HG03565 (cell line): ENCODE measurements at regions not wholly inside any gene's neighbourhood (a gene's known extent, or its start where the extent isn't known, plus 50 kb on each side); places are given as distances from the start of the nearest gene placed in this dataset.

ENCODE experiments used
- ATAC-seq: cut with Tn5 transposase; IDR thresholded peaks from one replicate; pipeline ENCODE4 v1.9.1; 2021; ENCODE audit warnings: mild to moderate bottlenecking, moderate library complexity; ENCODE audit not compliant: unreplicated experiment

DNA sequence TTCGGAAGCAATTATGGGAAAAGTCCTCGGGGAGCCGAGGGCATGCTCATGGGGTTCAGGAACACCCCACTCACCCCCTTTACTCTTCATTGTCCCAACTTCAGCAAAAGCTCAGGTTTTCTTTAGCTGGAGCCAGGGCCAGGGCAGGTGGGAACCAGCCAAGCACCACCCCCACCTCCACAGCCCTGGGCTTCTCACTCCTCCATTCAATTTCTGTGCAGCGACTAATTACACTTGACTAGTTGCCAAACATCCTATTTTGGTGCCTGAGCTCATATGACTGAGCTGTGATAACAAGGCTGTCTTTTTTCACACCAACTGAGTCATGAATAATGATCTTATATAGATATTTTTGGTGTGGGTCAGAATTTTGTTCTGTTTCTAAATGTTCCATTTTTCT is 257.2 kb upstream of the AJAP1 start:
- no peak for ATAC-seq

DNA sequence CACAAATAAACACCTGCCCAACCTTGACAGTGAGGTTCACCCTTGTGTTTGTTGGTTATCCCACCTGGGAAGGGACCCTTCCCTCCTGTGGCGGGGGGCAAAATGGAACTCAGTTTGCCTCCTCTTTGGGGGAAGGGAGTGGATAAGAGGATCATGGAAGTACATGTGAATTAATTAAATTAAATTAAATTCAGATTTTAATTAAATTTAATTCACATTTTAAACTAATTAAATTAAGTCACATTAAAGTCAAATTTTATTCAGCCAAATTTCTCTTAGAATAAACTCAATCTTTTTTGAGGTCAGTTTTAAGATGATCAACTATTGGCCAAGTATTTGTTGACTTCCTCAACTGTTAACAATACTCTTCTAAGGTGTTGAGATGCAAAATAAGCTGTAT is 252.4 kb upstream of the AJAP1 start:
- no peak for ATAC-seq

DNA sequence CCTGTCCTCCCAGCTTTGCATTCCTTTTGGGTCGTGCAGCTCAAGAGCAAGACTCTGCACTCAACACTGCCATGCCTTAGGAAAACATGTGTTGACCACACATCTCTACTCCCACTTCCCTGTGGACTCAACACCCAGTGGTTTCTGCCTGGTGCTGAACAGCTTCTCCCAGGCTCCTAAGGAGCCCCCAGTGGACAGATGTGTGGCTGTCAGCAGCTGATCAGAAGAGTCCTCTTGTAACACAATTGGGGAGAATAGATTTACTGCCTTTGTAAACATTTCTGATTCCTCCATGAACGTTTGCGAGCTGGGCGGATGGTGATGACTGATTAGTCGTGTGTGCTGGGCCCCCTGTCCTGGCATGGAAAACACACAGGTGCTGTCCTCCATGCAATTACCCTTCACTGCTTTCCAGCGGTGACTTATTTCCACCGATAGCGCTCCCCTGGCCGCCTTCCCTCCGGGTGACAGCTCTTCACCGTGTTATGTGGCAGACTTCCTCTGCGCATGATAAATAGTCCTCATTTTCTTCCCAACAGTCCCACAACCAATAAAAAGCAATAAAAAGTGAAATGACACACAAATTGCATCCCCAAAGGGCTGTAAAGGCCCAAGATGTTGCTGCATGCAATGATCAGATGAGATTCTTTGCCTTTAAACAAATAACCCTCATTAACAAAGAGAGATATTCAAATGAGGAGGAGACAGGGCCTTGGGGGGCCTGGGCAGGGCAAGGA is 249.4 kb upstream of the AJAP1 start:
- ATAC-seq: no peak

DNA sequence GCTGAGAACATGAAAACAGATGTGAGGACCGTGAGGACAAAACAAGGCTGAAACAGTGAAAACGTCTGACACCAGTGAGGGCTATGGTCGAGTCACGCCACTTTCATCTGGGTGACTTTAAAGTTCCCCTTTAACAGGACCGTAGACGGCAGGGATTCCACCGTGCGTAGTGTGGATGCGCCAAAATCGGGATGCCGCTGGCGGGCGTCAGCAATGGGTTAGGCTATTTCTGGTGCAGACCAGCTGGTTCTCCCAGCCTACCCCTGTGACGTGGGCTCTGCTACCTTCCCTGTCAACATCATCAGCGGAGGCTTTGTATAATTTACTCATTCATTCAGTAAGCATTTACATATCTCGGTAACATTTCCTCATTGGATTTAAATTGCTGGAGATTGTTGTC is 246.6 kb upstream of the AJAP1 start:
- ATAC-seq: no peak

DNA sequence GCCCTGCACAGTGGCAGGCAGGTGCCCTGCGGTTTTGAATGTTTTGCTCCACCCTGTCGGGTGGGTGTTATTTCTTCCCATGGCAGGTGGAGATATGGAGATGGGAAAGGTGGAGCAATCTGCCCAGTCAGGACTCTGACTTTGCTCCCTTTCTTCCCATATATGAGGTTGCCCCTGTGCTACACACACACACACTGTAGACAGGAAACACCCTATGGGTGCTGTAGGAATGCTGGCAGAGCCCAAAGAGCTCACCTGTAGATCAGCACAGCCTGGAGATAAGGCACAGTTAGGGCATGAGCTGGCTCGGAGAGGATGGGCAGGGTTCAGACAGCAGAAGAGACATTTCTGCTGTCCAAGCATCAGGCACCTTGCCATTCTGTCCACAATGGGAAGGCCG is 246.0 kb upstream of the AJAP1 start:
- no peak for ATAC-seq

DNA sequence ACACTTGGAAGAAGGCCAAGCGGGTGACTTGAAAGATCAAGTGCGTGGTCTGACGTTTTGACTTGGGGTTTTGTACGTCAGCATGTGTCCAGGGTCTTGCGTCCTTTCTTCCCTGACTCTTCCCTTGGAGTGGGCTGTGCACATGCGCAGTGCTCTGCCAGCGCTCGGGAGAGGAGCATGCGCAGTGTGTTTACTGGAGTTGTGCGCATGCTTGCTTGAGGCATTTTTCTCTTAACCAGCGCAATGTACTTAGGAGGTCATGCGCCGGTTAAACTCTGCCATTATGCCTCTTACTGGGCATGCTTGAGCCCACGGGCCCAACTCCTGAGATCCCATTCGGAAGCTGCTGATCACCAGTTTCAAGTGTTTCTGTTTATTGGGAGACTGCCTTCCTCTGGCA is 242.5 kb upstream of the AJAP1 start:
- ATAC-seq: no peak

DNA sequence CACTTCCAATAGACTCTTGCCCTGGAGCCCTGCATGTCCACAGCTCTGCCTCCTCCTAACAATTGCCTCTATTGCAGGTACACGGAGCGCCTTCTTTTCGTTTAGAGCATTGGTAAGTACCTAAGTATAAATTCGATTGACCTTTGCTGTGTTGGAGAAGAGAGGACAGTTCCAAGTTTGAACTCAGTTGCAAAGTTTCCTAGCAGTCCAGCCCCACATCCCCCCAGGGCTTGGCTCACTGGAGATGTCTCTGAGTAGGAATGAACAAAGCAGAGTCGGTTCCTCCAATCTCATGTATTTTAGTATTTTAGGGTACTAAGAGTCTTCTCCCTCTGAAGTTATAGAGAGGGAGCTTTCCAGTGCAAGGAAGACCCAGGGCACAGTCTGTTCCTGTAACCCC is 238.9 kb upstream of the AJAP1 start:
- ATAC-seq: no peak

DNA sequence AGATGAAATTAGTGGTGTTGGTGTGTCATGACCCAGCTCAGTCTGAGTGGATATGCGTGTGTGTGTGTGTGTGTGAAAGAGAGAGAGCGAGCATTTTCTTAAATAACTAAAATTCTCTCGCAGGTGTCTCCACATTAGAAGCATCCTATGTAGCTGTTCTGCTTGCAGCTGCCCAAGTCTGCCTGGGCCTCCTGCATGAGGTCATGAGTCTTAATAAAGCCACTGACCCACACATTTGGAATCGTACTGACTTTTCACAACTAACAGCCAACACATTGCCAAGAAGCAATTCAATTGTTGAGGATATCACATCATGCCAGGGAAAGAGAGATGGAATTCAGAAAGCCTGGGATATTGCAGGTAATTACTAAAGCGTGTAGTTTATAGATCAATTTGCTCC is 238.2 kb upstream of the AJAP1 start:
- no peak for ATAC-seq

DNA sequence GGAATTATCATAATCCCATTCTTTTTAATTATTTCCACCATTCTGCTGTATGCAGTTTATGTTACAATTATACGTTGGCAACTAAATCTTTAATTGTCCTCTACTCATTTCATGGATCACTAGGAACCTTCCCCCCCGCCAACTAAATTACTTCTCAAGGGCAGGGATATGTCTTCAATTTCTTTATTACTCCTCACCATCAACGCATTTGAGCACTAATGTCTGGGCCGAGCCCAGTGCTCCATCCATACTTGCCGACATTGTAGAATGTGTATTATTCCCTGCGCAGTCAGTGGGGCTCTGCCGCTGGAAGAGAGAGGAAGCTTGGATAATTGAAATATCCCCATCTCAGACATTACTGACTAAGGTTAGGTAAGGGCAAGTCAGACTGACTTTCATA is 236.4 kb upstream of the AJAP1 start:
- ATAC-seq: no peak

DNA sequence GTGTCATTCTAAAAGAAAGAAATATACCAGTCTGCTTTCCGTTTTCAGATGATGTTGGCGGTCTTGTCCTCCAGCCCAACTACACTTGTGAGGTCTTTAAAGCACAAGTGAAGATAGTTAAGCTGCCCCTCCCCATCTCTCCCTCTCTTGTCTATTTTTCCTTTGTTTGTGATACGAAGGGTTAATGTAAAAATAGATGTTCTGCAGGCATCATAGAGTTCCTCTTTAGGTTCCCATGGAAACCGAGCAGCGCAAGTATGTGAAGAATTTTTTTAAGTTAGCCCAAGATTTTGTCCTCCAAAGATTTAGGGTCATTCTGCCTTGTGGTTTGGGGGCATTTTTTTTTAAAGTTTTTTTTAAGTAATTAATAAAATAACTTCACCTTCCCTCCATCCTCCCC is 232.4 kb upstream of the AJAP1 start:
- no peak for ATAC-seq

DNA sequence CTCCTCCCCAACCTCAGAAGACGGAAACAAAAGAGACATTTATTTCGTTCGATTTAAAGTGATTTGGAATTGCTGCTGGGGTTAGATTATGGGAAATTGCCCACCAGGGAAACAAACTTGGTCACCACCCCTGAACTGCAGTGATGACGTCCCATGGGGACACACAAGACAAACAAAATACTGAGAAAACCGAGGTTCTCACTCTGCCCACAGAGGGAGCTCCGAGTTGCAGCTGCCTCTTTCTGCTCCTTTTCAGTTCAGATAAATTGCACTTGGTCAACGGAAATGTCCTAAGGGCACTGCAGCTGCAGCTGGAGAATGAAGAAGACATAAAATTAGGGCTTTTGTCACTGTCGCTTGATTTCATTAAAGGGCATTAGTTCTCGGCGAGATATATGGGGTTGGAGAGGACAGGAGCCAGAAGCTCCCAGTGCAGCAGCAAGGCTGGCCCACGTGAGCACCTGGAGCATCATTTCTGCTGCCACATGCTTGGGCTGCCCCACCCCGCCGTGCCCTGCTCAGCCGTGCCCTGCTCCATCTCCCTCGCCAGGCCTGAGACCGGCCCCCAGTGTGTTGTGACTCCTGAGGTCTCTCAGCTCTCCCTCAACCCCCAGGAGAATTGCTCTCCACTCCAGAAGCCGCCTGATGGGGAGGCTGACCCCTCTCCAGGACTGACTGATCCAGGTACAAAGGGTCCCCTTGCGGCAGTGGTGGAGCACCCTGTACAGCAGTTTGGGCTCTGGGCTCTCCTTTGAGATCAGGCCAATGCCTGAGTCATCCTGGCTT is 231.7 kb upstream of the AJAP1 start:
- ATAC-seq: no peak

DNA sequence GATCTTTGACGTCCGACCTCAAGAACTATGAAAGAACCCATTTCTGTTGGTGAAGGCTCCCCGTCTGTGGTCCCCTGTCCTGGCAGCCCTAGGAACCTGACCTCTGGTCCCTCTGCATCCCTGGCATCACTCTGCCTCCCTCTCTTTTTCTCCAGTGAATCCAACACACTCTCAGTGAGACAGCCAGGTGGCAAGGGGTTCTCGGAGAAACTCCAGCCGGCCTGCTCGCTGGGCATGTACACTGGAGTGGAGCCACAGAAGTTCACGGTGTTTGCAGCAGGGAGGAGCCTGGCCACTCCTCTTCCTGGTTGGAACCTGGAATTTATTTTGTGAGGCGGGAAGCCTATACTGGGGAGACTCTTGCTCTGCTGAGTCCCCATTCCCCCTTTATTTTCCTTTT is 230.2 kb upstream of the AJAP1 start:
- no peak for ATAC-seq

DNA sequence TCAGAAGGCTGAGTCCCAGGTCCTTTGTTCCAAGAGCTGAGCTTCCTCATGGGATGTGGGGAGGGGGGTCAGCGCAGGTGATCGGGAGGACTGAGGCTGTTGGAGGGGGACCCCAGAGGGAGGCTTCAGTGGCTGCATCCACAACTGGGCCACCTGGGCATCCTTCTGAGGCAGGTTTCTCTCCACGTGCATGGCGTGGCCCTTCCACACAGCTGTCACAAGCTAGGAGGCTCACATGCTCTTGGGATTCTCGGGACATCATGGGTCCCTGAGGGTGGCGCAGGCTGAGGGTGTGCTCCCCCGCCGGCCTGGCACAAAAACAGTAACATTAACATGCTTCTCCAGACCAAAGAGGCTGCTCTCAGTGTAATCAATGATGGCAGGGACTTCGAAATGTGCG is 229.6 kb upstream of the AJAP1 start:
- no peak for ATAC-seq

DNA sequence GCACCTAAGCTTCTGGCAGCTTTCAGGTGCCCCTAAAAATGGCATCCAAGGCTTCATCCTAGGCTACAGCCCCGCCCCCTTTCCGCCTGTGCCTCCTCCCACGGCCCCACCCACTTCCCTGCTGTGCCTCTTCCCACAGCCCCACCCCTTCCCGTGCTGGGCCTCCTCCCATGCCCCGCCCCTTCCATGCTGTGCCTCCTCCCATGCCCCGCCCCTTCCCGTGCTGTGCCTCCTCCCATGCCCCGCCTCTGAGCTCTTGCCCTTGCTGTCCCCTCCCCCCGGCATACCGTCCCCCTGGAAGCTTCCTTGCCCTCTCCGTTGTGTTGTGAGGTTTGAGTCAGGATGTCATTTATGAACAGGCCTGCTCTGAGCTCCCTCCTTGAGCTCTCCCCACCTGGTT is 228.5 kb upstream of the AJAP1 start:
- no peak for ATAC-seq

DNA sequence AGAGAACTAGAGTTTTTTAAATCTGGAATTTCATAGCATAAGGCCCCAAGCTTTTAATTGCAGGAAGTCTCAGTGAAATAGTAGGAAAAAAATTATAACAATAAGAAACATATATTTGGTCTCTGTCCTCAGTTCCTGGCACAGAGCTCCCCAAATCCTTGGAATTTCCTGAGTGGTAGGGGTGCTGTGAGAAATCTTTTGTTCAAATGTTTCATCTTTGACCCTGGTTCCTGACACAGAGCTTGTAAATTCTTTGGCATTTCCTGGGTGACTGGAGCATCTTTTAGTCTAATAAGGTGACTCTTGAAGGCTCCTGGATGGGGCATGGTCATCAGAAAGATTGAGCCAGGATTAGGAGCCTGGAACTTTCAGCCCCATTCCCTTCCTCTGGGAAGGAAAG is 225.7 kb upstream of the AJAP1 start:
- ATAC-seq: no peak

DNA sequence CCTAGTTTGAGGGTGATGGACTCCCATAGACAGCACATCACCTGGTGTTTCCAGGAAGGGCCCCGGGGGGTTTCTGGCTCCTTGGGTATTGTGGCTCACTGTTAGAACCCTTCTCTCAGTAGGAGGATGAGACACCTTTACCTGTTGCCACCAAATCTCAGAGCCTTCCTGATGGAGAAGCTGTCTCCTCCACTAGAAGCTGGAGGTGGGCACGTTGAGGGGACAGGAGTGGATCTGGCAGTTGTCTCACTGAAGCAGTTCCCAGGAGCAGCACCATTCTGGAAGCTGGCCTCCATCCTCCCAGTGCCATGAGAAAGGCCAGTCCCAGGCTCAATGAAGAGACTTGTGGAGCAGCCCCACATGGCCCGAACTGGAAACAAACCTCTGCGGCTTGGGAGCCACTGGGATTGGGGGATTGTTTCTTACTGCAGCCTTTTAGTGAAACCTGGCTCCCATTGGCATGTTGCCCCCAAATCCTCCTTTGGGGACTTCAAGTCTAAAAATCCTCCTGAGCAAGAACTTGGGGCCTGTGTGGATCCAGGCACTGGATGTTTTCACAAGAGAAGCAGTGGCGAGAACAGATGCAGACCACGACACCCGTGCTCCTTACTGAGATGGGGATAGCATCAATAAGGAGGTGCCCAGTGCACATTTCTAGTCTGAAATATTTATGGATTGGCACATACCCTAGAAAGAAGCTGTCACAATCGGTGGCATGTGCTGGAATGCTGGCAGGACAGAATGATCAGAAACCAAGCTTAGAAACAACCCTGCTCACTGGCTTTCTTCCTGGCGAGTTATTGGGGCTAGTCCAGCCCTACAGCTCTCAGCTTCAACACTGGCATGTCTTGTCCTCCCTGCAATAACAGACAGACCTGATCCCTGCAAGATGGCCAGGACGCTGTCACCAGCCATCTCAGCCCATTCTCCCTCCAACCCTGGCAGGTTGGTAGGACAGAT is 223.7 kb upstream of the AJAP1 start:
- ATAC-seq: no peak

DNA sequence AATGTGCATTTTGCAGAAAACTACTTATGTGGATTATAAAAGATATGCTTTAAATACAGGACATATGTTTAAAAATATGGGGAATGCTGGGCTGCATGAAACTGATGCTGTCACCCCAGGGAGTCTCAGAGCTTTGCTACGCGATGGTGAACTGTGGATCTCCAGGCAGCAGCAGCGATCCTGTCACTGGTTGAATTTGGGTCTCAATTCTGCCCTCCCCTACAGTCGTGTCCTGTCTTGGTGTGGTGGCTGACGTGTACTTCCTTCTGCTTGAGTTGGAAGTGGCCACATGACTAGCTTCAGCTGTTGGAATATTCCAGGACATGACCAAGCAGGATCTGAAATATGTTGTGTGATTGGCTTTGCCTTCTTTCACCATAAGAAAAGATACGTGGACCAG is 222.9 kb upstream of the AJAP1 start:
- no peak for ATAC-seq

DNA sequence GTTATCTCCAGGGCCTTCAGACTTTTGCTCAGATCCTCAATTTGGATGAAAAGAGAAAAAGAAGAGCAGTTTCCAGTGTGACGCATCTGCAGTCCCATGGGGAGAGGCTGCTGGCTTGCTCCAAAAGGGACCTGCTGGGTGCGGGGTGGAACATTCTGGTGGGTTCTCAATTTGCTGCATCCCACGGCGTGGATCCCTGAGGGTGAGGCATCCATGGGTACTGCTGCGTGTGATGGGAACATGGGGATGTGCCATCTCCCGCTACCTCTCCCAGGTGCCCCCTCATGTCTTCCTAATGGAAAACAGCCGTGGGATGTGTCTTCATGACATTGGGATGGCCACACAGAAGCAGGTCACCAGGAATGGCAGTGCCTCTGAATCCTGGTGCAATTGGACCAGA is 221.3 kb upstream of the AJAP1 start:
- no peak for ATAC-seq

DNA sequence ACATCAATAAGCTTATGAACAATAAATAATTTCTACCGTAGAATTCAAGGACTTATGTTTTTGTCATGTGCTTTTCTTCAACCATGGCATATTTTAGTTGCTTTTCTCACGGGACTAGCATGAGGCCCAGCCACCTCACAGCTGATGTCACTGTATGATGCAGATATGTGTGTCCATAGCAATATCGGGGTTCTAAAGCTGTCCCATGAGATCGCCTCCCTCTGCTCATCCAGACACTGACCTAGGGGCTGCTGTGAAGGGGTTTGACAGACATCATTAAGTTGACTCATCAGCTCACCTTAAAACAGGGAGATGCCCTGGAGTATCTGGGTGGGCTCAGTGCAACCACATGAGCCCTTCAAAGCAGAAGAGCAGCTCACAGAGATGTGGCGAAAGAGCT is 210.3 kb upstream of the AJAP1 start:
- no peak for ATAC-seq

DNA sequence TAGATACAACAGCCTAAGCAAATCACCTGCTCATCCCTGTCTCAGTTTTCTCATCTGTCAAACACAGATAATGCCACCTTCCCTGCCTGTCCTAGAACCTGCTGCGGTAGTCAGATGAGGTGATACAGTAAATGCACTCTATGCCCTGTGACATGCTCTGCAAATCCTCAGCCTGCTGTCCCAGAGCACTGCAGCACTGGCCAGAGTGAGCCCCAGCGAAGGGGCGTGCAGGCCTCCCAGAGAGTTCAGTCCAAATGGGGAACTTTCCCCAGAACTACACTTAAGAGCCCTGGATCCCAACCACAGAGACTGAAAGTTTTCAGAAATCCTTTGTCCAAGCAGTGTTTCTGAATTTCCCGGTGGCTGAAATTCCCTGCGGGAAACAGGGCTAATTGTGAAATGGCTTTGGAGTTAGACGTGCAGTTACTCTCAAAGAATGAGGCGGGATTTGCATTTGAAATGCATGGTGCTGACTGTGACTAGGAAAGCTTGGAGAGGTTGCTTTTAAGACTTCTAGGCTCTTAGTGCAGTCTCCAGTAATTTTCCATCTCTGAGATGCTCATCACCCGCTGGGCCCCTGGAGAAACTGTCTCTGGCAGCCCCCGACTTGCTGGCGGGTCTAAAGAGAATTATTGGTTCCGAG is 206.5 kb upstream of the AJAP1 start:
- ATAC-seq: no peak

DNA sequence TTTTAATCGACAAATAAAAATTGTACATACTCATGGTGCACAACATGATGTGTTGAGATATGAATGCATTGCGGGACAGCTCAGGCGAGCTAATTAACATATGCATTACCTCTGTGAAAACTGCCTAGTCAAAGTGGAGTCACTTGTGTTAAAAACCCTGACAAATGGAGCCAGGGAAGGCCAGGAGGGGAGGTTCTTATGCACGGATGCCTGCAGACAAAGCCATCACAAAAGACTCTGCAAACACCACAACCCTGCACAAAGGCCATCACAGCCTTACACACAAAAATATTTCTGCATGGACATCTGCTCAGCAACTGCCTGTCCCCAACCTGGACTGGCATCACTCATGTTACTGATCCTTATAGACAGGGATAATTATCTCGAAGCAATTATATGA is 204.4 kb upstream of the AJAP1 start:
- ATAC-seq: no peak
